Tibial nerve (tissue), 3 donors: ENCODE measurements at regions not wholly inside any gene's neighbourhood (a gene's known extent, or its start where the extent isn't known, plus 50 kb on each side); places are given as distances from the start of the nearest gene placed in this dataset.

Experiments used
- POLR2A ChIP-seq, 2 donors: fragments of 450-650 bp; IDR thresholded peaks; one replicate each; pipeline ENCODE4 v1.6.1; 2017; ENCODE audit warnings: antibody characterized with exemption in 2 of 2, mild to moderate bottlenecking in 2 of 2, moderate library complexity in 2 of 2
- TF ChIP-seq, protein P1 (sequence below), 5 experiments: fragments of 200-600 bp in 3 of 5; fragments of 450-650 bp in 2 of 5; sonication (generic) in 3 of 5; IDR thresholded peaks; one replicate each; pipeline ENCODE4 v1.5.1; 2016 to 2019; ENCODE audit warnings: antibody characterized with exemption in 5 of 5, mild to moderate bottlenecking in 3 of 5, moderate library complexity in 2 of 5

DNA sequence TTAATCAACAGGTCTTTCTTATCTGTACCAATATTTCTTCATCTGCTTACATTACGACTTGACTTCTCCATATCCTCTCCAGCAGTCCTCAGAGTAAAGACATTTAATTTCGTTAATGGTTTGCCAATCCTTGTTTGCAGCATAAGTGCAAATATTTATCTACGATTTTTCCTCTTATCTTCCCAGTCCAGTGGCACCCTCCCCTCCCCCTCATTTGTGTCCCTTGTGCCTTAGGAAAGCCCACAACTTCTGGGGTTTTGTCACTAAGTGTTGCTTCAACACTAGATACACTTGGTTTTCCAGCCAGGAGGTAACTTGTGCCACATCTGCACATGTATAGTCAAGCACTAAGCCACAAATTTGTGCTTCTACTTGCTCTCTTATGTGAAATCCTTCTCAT, 327.2 kb downstream of the CBLN4 start:
- TF ChIP-seq, protein P1, sequence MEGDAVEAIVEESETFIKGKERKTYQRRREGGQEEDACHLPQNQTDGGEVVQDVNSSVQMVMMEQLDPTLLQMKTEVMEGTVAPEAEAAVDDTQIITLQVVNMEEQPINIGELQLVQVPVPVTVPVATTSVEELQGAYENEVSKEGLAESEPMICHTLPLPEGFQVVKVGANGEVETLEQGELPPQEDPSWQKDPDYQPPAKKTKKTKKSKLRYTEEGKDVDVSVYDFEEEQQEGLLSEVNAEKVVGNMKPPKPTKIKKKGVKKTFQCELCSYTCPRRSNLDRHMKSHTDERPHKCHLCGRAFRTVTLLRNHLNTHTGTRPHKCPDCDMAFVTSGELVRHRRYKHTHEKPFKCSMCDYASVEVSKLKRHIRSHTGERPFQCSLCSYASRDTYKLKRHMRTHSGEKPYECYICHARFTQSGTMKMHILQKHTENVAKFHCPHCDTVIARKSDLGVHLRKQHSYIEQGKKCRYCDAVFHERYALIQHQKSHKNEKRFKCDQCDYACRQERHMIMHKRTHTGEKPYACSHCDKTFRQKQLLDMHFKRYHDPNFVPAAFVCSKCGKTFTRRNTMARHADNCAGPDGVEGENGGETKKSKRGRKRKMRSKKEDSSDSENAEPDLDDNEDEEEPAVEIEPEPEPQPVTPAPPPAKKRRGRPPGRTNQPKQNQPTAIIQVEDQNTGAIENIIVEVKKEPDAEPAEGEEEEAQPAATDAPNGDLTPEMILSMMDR (IDR thresholded peaks at IDR 0.05), result no peak
- TF ChIP-seq POLR2A (IDR thresholded peaks at IDR 0.05), result no peak
